RWPE2 (cell line): ENCODE measurements at regions not wholly inside any gene's neighbourhood (a gene's known extent, or its start where the extent isn't known, plus 50 kb on each side); places are given as distances from the start of the nearest gene placed in this dataset.

ENCODE experiments used
- ATAC-seq: fragments of 200-7000 bp; cut with Tn5 transposase; 3 replicates; pipeline ENCODE4 v1.9.1; 2021; ENCODE audit warnings: low read depth
- DNase-seq: peaks from one replicate; pipeline ENCODE4 v3.0.0-alpha.2; 2020; ENCODE audit warnings: low spot score
- H3K27ac ChIP-seq: fragments of 450-650 bp; 2 replicates; pipeline ENCODE4 v1.5.1; 2017; ENCODE audit warnings: mild to moderate bottlenecking; ENCODE audit not compliant: poor library complexity, severe bottlenecking
- H3K27me3 ChIP-seq: fragments of 250-450 bp; sonication (Bioruptor Pico); 2 replicates; pipeline ENCODE4 v1.5.1; 2021; ENCODE audit warnings: mild to moderate bottlenecking, moderate library complexity; ENCODE audit not compliant: insufficient read depth, poor library complexity, severe bottlenecking
- H3K36me3 ChIP-seq: fragments of 250-450 bp; sonication (Bioruptor Pico); 2 replicates; pipeline ENCODE4 v1.5.1; 2020; ENCODE audit warnings: low read depth, mild to moderate bottlenecking, moderate library complexity
- H3K4me1 ChIP-seq: fragments of 250-450 bp; sonication (Bioruptor Pico); 2 replicates; pipeline ENCODE4 v1.5.1; 2021; ENCODE audit warnings: mild to moderate bottlenecking, moderate library complexity; ENCODE audit not compliant: insufficient read depth, poor library complexity, severe bottlenecking
- H3K4me3 ChIP-seq: fragments of 250-450 bp; sonication (Bioruptor Pico); 2 replicates; pipeline ENCODE4 v1.5.1; 2021; ENCODE audit warnings: mild to moderate bottlenecking, moderate library complexity; ENCODE audit not compliant: severe bottlenecking
- H3K9me3 ChIP-seq: fragments of 250-450 bp; sonication (Bioruptor Pico); 2 replicates; pipeline ENCODE4 v1.5.1; 2021; ENCODE audit warnings: mild to moderate bottlenecking, moderate library complexity; ENCODE audit not compliant: severe bottlenecking
- CTCF ChIP-seq: fragments of 450-650 bp; IDR thresholded peaks from one replicate; pipeline ENCODE4 v1.5.1; 2017; ENCODE audit warnings: mild to moderate bottlenecking, moderate library complexity; ENCODE audit not compliant: poor library complexity, severe bottlenecking

GRCh38 chr3:46085421-46086082, 58.3 kb upstream of the XCR1 start:
- ATAC-seq: no peak
- no peak overlapping the region for H3K27ac ChIP-seq
- no peak overlapping the region for H3K4me3 ChIP-seq
- H3K9me3 ChIP-seq: no peaks in the 10 kb centered on the region
- no peaks in the 10 kb centered on the region for H3K27me3 ChIP-seq
- H3K4me1 ChIP-seq: peaks cover 9% of the 10 kb centered on the region
- no peaks in the 10 kb centered on the region for H3K36me3 ChIP-seq
- TF ChIP-seq CTCF: no peak
- no peak for DNase-seq

- ATAC-seq: no peak
- no peaks in the 10 kb centered on the region for H3K9me3 ChIP-seq
- no peak for DNase-seq
- no peak for TF ChIP-seq CTCF
- no peaks in the 10 kb centered on the region for H3K27me3 ChIP-seq
- peaks cover 9% of the 10 kb centered on the region for H3K4me1 ChIP-seq
- no peak overlapping the region for H3K4me3 ChIP-seq
- no peak overlapping the region for H3K27ac ChIP-seq
- no peaks in the 10 kb centered on the region for H3K36me3 ChIP-seq
These were observed 56.7 kb upstream of the XCR1 start for GRCh38 chr3:46083956-46084355.

- Histone ChIP-seq H3K4me3 (no peak overlapping the region), H3K9me3 (no peaks in the 10 kb centered on the region), H3K27me3 (no peaks in the 10 kb centered on the region), H3K36me3 (no peaks in the 10 kb centered on the region), H3K27ac (peak overlapping the region; percentile 24), H3K4me1 (peaks cover 9% of the 10 kb centered on the region)
- no peak for TF ChIP-seq CTCF
- ATAC-seq: peak; percentile 76
- no peak for DNase-seq
These were observed 55.6 kb upstream of the XCR1 start for GRCh38 chr3:46082849-46083248.

- no peak for DNase-seq
- no peaks in the 10 kb centered on the region for H3K36me3 ChIP-seq
- no peaks in the 10 kb centered on the region for H3K9me3 ChIP-seq
- H3K27me3 ChIP-seq: no peaks in the 10 kb centered on the region
- TF ChIP-seq CTCF: no peak
- no peak overlapping the region for H3K4me3 ChIP-seq
- peaks cover 9% of the 10 kb centered on the region for H3K4me1 ChIP-seq
- H3K27ac ChIP-seq: no peak overlapping the region
- no peak for ATAC-seq
These were observed 54.7 kb upstream of the XCR1 start for GRCh38 chr3:46082021-46082420.

- DNase-seq: no peak
- no peak for TF ChIP-seq CTCF
- Histone ChIP-seq H3K4me1 (peaks cover 9% of the 10 kb centered on the region), H3K27ac (no peak overlapping the region), H3K36me3 (no peaks in the 10 kb centered on the region), H3K9me3 (no peaks in the 10 kb centered on the region), H3K4me3 (no peak overlapping the region), H3K27me3 (no peaks in the 10 kb centered on the region)
- ATAC-seq: no peak
These were observed 53.7 kb upstream of the XCR1 start for GRCh38 chr3:46080969-46081345.
